Lower lobe of right lung (tissue), 2 donors: ENCODE measurements at regions not wholly inside any gene's neighbourhood (a gene's known extent, or its start where the extent isn't known, plus 50 kb on each side); places are given as distances from the start of the nearest gene placed in this dataset.

Experiments
- ATAC-seq, 2 donors: fragments of 200-7000 bp; cut with Tn5 transposase; one replicate each; pipeline ENCODE4 v1.9.1; 2020 to 2022; ENCODE audit warnings: mild to moderate bottlenecking in 2 of 2, moderate library complexity in 2 of 2
- DNase-seq: peaks from one replicate; pipeline ENCODE4 v3.0.0-alpha.2; 2020
- H3K27ac ChIP-seq: fragments of 200-600 bp; one replicate; pipeline ENCODE4 v1.8.0; 2022
- H3K27me3 ChIP-seq: fragments of 200-600 bp; one replicate; pipeline ENCODE4 v1.8.0; 2022; ENCODE audit warnings: low read depth
- H3K36me3 ChIP-seq: fragments of 200-600 bp; one replicate; pipeline ENCODE4 v1.8.0; 2022; ENCODE audit warnings: mild to moderate bottlenecking
- H3K4me1 ChIP-seq: fragments of 200-600 bp; one replicate; pipeline ENCODE4 v1.8.0; 2022
- H3K4me3 ChIP-seq: fragments of 200-600 bp; one replicate; pipeline ENCODE4 v1.8.0; 2022; ENCODE audit warnings: mild to moderate bottlenecking
- H3K9me3 ChIP-seq: fragments of 200-600 bp; one replicate; pipeline ENCODE4 v1.8.0; 2022
- CTCF ChIP-seq: fragments of 200-600 bp; IDR thresholded peaks from one replicate; pipeline ENCODE4 v1.8.0; 2022; ENCODE audit warnings: antibody characterized with exemption, mild to moderate bottlenecking
- intact Hi-C: fragments of 100-400 bp; cut with DNase I; formaldehyde crosslinking; loops from one replicate; pipeline ENCODE4 v1.11.0; 2022
- donor health status: DM: no; HTN: yes; CAD: no; lungs with severe emphysema.

- intact Hi-C loops: loop anchor here (10.0 kb wide), 1 partner anchor 60 kb away; no protein-coding TSS in a partner anchor
- no peak for ATAC-seq
Observed at GRCh38 chr7:24404315-24404714, 120.3 kb downstream of the NPY start.

GRCh38 chr7:24405002-24405401 lies 121.0 kb downstream of the NPY start:
- intact Hi-C loops: loop anchor here (10.0 kb wide), 1 partner anchor 60 kb away; no protein-coding TSS in a partner anchor
- H3K4me3 ChIP-seq: no peak overlapping the region
- H3K9me3 ChIP-seq: no peaks in the 10 kb centered on the region
- no peaks in the 10 kb centered on the region for H3K27me3 ChIP-seq
- no peaks in the 10 kb centered on the region for H3K36me3 ChIP-seq
- no peaks in the 10 kb centered on the region for H3K4me1 ChIP-seq
- DNase-seq: no peak
- TF ChIP-seq CTCF: no peak
- no peak overlapping the region for H3K27ac ChIP-seq
- no peak for ATAC-seq

More at GRCh38 chr7:24404315-24404714, 120.3 kb downstream of the NPY start:
- Histone ChIP-seq H3K36me3 (no peaks in the 10 kb centered on the region), H3K4me3 (no peak overlapping the region), H3K27ac (no peak overlapping the region), H3K27me3 (no peaks in the 10 kb centered on the region), H3K4me1 (no peaks in the 10 kb centered on the region), H3K9me3 (no peaks in the 10 kb centered on the region)
- DNase-seq: no peak
- TF ChIP-seq CTCF: no peak

DNA sequence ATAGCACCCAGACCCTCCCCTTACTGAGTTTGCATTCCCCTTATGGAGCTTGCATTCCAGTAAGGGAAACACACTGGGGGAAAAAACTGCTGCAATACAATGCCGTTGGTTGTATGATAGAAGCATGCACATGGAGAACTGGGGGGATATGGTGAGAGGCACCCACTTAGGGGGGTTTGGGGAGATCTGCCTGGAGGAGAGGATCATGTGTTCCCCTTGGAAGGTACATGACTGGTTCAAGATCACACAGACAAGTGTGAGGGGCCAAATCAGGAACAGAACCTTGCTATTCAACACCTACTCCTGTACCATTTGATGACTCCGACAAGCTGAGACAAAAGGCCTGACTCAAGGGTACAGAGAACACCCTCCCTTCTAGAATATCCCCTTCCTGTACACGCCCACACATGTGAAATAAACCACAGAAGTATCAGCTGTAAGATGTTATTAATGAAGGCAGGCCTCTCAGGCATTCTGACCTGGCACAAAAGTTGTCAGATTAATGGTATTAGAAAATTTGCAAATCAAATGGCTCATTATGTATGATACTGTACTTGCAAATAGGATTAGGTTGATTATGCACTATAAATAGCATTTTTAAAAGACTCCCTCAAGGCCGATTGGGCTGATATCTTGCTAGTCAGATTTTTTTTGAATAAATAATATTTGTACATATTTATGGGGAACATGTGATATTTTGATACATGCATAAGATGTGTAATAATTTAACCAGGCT lies 122.2 kb downstream of the NPY start:
- H3K4me1 ChIP-seq: no peaks in the 10 kb centered on the region
- ATAC-seq (no peak), DNase-seq (no peak)
- no peaks in the 10 kb centered on the region for H3K9me3 ChIP-seq
- H3K4me3 ChIP-seq: no peak overlapping the region
- H3K27me3 ChIP-seq: no peaks in the 10 kb centered on the region
- no peak for TF ChIP-seq CTCF
- H3K27ac ChIP-seq: no peak overlapping the region
- H3K36me3 ChIP-seq: no peaks in the 10 kb centered on the region
- intact Hi-C loops: loop anchor here (10.0 kb wide), 1 partner anchor 59 kb away; no protein-coding TSS in a partner anchor

- no peak overlapping the region for H3K27ac ChIP-seq
- H3K4me3 ChIP-seq: no peak overlapping the region
- H3K27me3 ChIP-seq: no peaks in the 10 kb centered on the region
- no peak for TF ChIP-seq CTCF
- H3K9me3 ChIP-seq: no peaks in the 10 kb centered on the region
- no peak for DNase-seq
- no peak for ATAC-seq
- intact Hi-C loops: loop anchor here (10.0 kb wide), 1 partner anchor 58 kb away; no protein-coding TSS in a partner anchor
- H3K36me3 ChIP-seq: no peaks in the 10 kb centered on the region
- no peaks in the 10 kb centered on the region for H3K4me1 ChIP-seq
Observed at GRCh38 chr7:24406789-24407299, 122.9 kb downstream of the NPY start.

GRCh38 chr7:24407965-24408364 lies 124.0 kb downstream of the NPY start:
- no peaks in the 10 kb centered on the region for H3K27me3 ChIP-seq
- TF ChIP-seq CTCF: no peak
- intact Hi-C loops: loop anchor here (10.0 kb wide), 1 partner anchor 57 kb away; no protein-coding TSS in a partner anchor
- H3K36me3 ChIP-seq: no peaks in the 10 kb centered on the region
- DNase-seq (no peak), ATAC-seq (no peak)
- H3K4me1 ChIP-seq: no peaks in the 10 kb centered on the region
- no peaks in the 10 kb centered on the region for H3K9me3 ChIP-seq
- no peak overlapping the region for H3K27ac ChIP-seq
- H3K4me3 ChIP-seq: no peak overlapping the region
